ENCODE measurements at regions not wholly inside any gene's neighbourhood (a gene's known extent, or its start where the extent isn't known, plus 50 kb on each side); places are given as distances from the start of the nearest gene placed in this dataset.

DNA sequence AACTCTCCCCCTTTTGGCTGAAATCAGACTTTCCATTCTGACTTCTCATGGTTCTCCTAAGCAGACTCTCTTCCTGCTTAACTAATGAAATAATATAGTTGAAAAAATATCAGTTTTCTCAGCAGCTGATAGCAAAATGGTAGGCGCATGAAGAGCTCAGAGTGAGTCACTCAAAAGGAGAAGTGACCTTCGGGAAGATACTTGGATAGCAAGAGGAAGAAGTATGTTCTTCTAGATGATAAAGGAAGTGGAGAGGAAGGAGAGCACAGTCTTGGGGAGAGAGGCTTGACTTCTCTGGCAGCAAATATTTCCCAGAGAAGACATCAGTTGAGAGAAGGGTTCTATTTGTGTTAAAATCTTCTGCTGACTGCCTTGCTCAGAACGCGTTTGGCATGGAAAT is 101.5 kb downstream of the TAF11L14 start:
- DNase-seq = peak; percentile 16 to 84 (median 73)
- intact Hi-C loops (cut with micrococcal nuclease) = no loop called here
- Histone ChIP-seq H3K27ac (ENCODE audit: low read depth in 1 of 2, low read length in 2 of 2) (no peak overlapping the region), H3K27me3 (ENCODE audit: control insufficient read depth in 2 of 2, insufficient read depth in 2 of 2, low read length in 2 of 2) (no peaks in the 10 kb centered on the region), H3K79me2 (ENCODE audit: insufficient read depth, low read length) (no peaks in the 10 kb centered on the region), H3K4me1 (ENCODE audit: control insufficient read depth in 1 of 2, insufficient read depth in 2 of 2, low read length in 2 of 2) (peaks cover 0 to 22% of the 10 kb centered on the region in 2 donors), H3K9me3 (replicated peaks in 1 of 2; ENCODE audit: control insufficient read depth in 1 of 2, insufficient read depth in 1 of 2, low read length in 2 of 2) (no peaks in the 10 kb centered on the region), H3K36me3 (replicated peaks in 1 of 2; ENCODE audit: control insufficient read depth in 1 of 2, insufficient read depth in 2 of 2, low read length in 2 of 2) (no peaks in the 10 kb centered on the region), H3K4me2 (replicated peaks; ENCODE audit: extremely low read depth, low read length, poor library complexity, severe bottlenecking) (no peak overlapping the region), H3K9ac (ENCODE audit: insufficient read depth, low read length, poor library complexity, severe bottlenecking) (no peak overlapping the region), H3K4me3 (replicated peaks in 1 of 3; ENCODE audit: low read depth in 2 of 3, low read length in 3 of 3) (no peak overlapping the region), H4K20me1 (ENCODE audit: insufficient read depth, low read length) (no peaks in the 10 kb centered on the region), H2AFZ (ENCODE audit: insufficient read depth, low read depth, low read length, poor library complexity, severe bottlenecking) (no peak overlapping the region)
- Mint-ChIP-seq H3K27ac (peak overlapping the region in 3 of 7 donors; percentile 14 to 57 (median 21)), H3K9me3 (peaks cover 0 to 12% (median 4%) of the 10 kb centered on the region in 7 donors), H3K36me3 (no peaks in the 10 kb centered on the region), H3K27me3 (ENCODE audit: low read depth in 3 of 3) (no peaks in the 10 kb centered on the region), H3K4me1 (peaks cover 6% of the 10 kb centered on the region), H3K4me3 (no peak overlapping the region)
- TF ChIP-seq, protein P1, sequence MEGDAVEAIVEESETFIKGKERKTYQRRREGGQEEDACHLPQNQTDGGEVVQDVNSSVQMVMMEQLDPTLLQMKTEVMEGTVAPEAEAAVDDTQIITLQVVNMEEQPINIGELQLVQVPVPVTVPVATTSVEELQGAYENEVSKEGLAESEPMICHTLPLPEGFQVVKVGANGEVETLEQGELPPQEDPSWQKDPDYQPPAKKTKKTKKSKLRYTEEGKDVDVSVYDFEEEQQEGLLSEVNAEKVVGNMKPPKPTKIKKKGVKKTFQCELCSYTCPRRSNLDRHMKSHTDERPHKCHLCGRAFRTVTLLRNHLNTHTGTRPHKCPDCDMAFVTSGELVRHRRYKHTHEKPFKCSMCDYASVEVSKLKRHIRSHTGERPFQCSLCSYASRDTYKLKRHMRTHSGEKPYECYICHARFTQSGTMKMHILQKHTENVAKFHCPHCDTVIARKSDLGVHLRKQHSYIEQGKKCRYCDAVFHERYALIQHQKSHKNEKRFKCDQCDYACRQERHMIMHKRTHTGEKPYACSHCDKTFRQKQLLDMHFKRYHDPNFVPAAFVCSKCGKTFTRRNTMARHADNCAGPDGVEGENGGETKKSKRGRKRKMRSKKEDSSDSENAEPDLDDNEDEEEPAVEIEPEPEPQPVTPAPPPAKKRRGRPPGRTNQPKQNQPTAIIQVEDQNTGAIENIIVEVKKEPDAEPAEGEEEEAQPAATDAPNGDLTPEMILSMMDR (IDR thresholded peaks at IDR 0.05) = no peak
- 48% methylated on average over 4 of the region's 4 CpGs for WGBS (ENCODE audit: insufficient coverage)

DNA sequence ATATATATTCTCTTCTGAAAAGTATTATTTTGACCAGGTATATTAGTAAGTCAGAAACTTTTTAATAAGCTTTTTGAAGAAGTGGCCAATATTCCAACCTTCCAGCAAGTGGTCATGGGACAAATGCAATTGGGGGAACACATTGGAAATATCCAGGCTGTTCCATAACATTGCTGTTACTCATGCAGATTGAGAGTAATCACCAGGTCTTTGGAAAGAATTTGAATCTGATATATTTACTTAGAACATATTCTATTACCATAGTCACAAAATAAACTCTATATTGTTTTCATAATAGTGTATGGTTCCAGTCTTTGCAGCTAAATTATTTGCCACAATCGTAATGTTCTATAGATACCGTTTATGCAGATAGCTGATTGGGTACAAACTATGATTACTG is 102.8 kb downstream of the TAF11L14 start:
- Histone ChIP-seq H3K9ac (ENCODE audit: insufficient read depth, low read length, poor library complexity, severe bottlenecking) (no peak overlapping the region), H3K4me3 (replicated peaks in 1 of 3; ENCODE audit: low read depth in 2 of 3, low read length in 3 of 3) (no peak overlapping the region), H3K27ac (ENCODE audit: low read depth in 1 of 2, low read length in 2 of 2) (no peak overlapping the region), H4K20me1 (ENCODE audit: insufficient read depth, low read length) (no peaks in the 10 kb centered on the region), H3K27me3 (ENCODE audit: control insufficient read depth in 2 of 2, insufficient read depth in 2 of 2, low read length in 2 of 2) (no peaks in the 10 kb centered on the region), H3K79me2 (ENCODE audit: insufficient read depth, low read length) (no peaks in the 10 kb centered on the region), H3K9me3 (replicated peaks in 1 of 2; ENCODE audit: control insufficient read depth in 1 of 2, insufficient read depth in 1 of 2, low read length in 2 of 2) (no peaks in the 10 kb centered on the region), H3K36me3 (replicated peaks in 1 of 2; ENCODE audit: control insufficient read depth in 1 of 2, insufficient read depth in 2 of 2, low read length in 2 of 2) (no peaks in the 10 kb centered on the region), H3K4me2 (replicated peaks; ENCODE audit: extremely low read depth, low read length, poor library complexity, severe bottlenecking) (no peak overlapping the region), H2AFZ (ENCODE audit: insufficient read depth, low read depth, low read length, poor library complexity, severe bottlenecking) (no peak overlapping the region), H3K4me1 (ENCODE audit: control insufficient read depth in 1 of 2, insufficient read depth in 2 of 2, low read length in 2 of 2) (peaks cover 0 to 22% of the 10 kb centered on the region in 2 donors)
- WGBS (ENCODE audit: insufficient coverage) = 100% methylated on average over 2 of the region's 2 CpGs
- Mint-ChIP-seq H3K4me1 (peaks cover 6% of the 10 kb centered on the region), H3K36me3 (no peaks in the 10 kb centered on the region), H3K27ac (no peak overlapping the region), H3K4me3 (no peak overlapping the region), H3K27me3 (ENCODE audit: low read depth in 3 of 3) (no peaks in the 10 kb centered on the region), H3K9me3 (peaks cover 0 to 17% (median 5%) of the 10 kb centered on the region in 7 donors)
- TF ChIP-seq, protein P1 (IDR thresholded peaks at IDR 0.05) = no peak
- no peak for DNase-seq
- intact Hi-C loops (cut with micrococcal nuclease) = no loop called here

Data from CD14-positive monocyte (primary cell).